Endothelial cell (in vitro differentiated cells): ENCODE measurements at regions not wholly inside any gene's neighbourhood (a gene's known extent, or its start where the extent isn't known, plus 50 kb on each side); places are given as distances from the start of the nearest gene placed in this dataset.

Source experiments
- DNase-seq: peaks from one replicate; pipeline ENCODE4 v3.0.0; 2021; ENCODE audit warnings: low spot score
- H3K27ac Mint-ChIP-seq: one replicate; pipeline ENCODE4 v1.8.0; 2021; ENCODE audit warnings: mixed read lengths, inconsistent platforms; ENCODE audit not compliant: unreplicated experiment
- H3K27me3 Mint-ChIP-seq: one replicate; pipeline ENCODE4 v1.8.0; 2021; ENCODE audit warnings: mild to moderate bottlenecking, moderate library complexity, mixed read lengths, inconsistent platforms; ENCODE audit not compliant: unreplicated experiment
- H3K36me3 Mint-ChIP-seq: one replicate; pipeline ENCODE4 v1.8.0; 2021; ENCODE audit warnings: mild to moderate bottlenecking, low read depth, mixed read lengths, inconsistent platforms; ENCODE audit not compliant: unreplicated experiment
- H3K4me1 Mint-ChIP-seq: one replicate; pipeline ENCODE4 v1.8.0; 2021; ENCODE audit warnings: mild to moderate bottlenecking, mixed read lengths, inconsistent platforms; ENCODE audit not compliant: unreplicated experiment
- H3K4me3 Mint-ChIP-seq: one replicate; pipeline ENCODE4 v1.8.0; 2021; ENCODE audit warnings: mild to moderate bottlenecking, mixed read lengths, inconsistent platforms; ENCODE audit not compliant: unreplicated experiment
- H3K9me3 Mint-ChIP-seq: one replicate; pipeline ENCODE4 v1.8.0; 2021; ENCODE audit warnings: mixed read lengths, inconsistent platforms; ENCODE audit not compliant: unreplicated experiment
- CTCF ChIP-seq: fragments of 200-600 bp; sonication (generic); IDR thresholded peaks from one replicate; pipeline ENCODE4 v1.5.0; 2021; ENCODE audit warnings: antibody characterized with exemption; ENCODE audit not compliant: unreplicated experiment

GRCh38 chr14:50040401-50040775, 76.0 kb downstream of the VCPKMT start:
- Mint-ChIP-seq H3K27me3 (peaks cover 2% of the 10 kb centered on the region), H3K9me3 (no peaks in the 10 kb centered on the region), H3K36me3 (no peaks in the 10 kb centered on the region), H3K4me3 (no peak overlapping the region), H3K27ac (no peak overlapping the region), H3K4me1 (peaks cover 29% of the 10 kb centered on the region)
- TF ChIP-seq CTCF = no peak
- DNase-seq = no peak

GRCh38 chr14:50040895-50041465, 75.4 kb downstream of the VCPKMT start:
- Mint-ChIP-seq H3K27ac (peak overlapping the region; percentile 18), H3K36me3 (no peaks in the 10 kb centered on the region), H3K4me3 (no peak overlapping the region), H3K27me3 (peaks cover 2% of the 10 kb centered on the region), H3K9me3 (no peaks in the 10 kb centered on the region), H3K4me1 (peaks cover 35% of the 10 kb centered on the region)
- no peak for DNase-seq
- TF ChIP-seq CTCF = no peak

GRCh38 chr14:50041980-50042379, 74.4 kb downstream of the VCPKMT start:
- Mint-ChIP-seq H3K27ac (no peak overlapping the region), H3K4me1 (peaks cover 39% of the 10 kb centered on the region), H3K9me3 (no peaks in the 10 kb centered on the region), H3K36me3 (no peaks in the 10 kb centered on the region), H3K4me3 (no peak overlapping the region), H3K27me3 (peaks cover 2% of the 10 kb centered on the region)
- no peak for TF ChIP-seq CTCF
- no peak for DNase-seq

GRCh38 chr14:50044042-50044651, 72.2 kb downstream of the VCPKMT start:
- H3K36me3 Mint-ChIP-seq = peaks cover 6% of the 10 kb centered on the region
- no peak overlapping the region for H3K4me3 Mint-ChIP-seq
- H3K4me1 Mint-ChIP-seq = peaks cover 43% of the 10 kb centered on the region
- DNase-seq = no peak
- TF ChIP-seq CTCF = no peak
- peak overlapping the region; percentile 79 for H3K27ac Mint-ChIP-seq
- no peaks in the 10 kb centered on the region for H3K27me3 Mint-ChIP-seq
- no peaks in the 10 kb centered on the region for H3K9me3 Mint-ChIP-seq

GRCh38 chr14:50045039-50045711, 71.2 kb downstream of the VCPKMT start:
- H3K4me1 Mint-ChIP-seq = peaks cover 42% of the 10 kb centered on the region
- H3K9me3 Mint-ChIP-seq = no peaks in the 10 kb centered on the region
- no peak for TF ChIP-seq CTCF
- no peaks in the 10 kb centered on the region for H3K27me3 Mint-ChIP-seq
- DNase-seq = no peak
- H3K4me3 Mint-ChIP-seq = no peak overlapping the region
- peak overlapping the region; percentile 44 for H3K27ac Mint-ChIP-seq
- H3K36me3 Mint-ChIP-seq = peaks cover 7% of the 10 kb centered on the region
